ENCODE measurements at regions not wholly inside any gene's neighbourhood (a gene's known extent, or its start where the extent isn't known, plus 50 kb on each side); places are given as distances from the start of the nearest gene placed in this dataset.

- Histone ChIP-seq H3K9me3 (ENCODE audit: control insufficient read depth, insufficient read depth, low read depth, low read length) (no peaks in the 10 kb centered on the region), H2AFZ (ENCODE audit: low read length) (peak overlapping the region; percentile 78), H3K4me1 (ENCODE audit: control insufficient read depth, extremely low read depth, insufficient read depth, low read length) (no peaks in the 10 kb centered on the region), H4K20me1 (ENCODE audit: control insufficient read depth, extremely low read depth, insufficient read depth, low read length) (no peaks in the 10 kb centered on the region), H3K9ac (ENCODE audit: insufficient read depth, low read length) (peak overlapping the region; percentile 23), H3K79me2 (ENCODE audit: control insufficient read depth, insufficient read depth, low read length) (no peaks in the 10 kb centered on the region), H3K27ac (ENCODE audit: insufficient read depth, low read length) (no peak overlapping the region), H3K36me3 (ENCODE audit: control insufficient read depth, insufficient read depth, low read length) (no peaks in the 10 kb centered on the region), H3K4me3 (replicated peaks in 1 of 4; ENCODE audit: control extremely low read depth in 1 of 4, insufficient read depth in 1 of 4, low read depth in 3 of 4, low read length in 4 of 4) (peak overlapping the region; percentile 31 to 59 (median 38)), H3K27me3 (ENCODE audit: control insufficient read depth, insufficient read depth, low read length) (no peaks in the 10 kb centered on the region), H3K4me2 (ENCODE audit: extremely low read depth, insufficient read depth, low read length) (peak overlapping the region; percentile 94)
- DNase-seq (ENCODE audit: low read depth in 2 of 2), result peak; percentile 45 to 71
- TF ChIP-seq EZH2 (IDR thresholded peaks at IDR 0.05; ENCODE audit: low read length, missing control alignments), result no peak
- no peak for TF ChIP-seq CTCF (conservative IDR thresholded peaks at IDR 0.05 in 1 of 2, IDR thresholded peaks at IDR 0.05 in 1 of 2; ENCODE audit: low read depth in 1 of 2, low read length in 2 of 2)
These were observed 86.2 kb upstream of the PIAS1 start for GRCh38 chr15:67967871-67968431.

- no peaks in the 10 kb centered on the region for H3K27me3 ChIP-seq (ENCODE audit: control insufficient read depth, insufficient read depth, low read length)
- peak overlapping the region; percentile 57 for H2AFZ ChIP-seq (ENCODE audit: low read length)
- H3K4me1 ChIP-seq (ENCODE audit: control insufficient read depth, extremely low read depth, insufficient read depth, low read length), result no peaks in the 10 kb centered on the region
- H3K4me2 ChIP-seq (ENCODE audit: extremely low read depth, insufficient read depth, low read length), result peak overlapping the region; percentile 94
- TF ChIP-seq EZH2 (IDR thresholded peaks at IDR 0.05; ENCODE audit: low read length, missing control alignments), result no peak
- TF ChIP-seq CTCF (conservative IDR thresholded peaks at IDR 0.05 in 1 of 2, IDR thresholded peaks at IDR 0.05 in 1 of 2; ENCODE audit: low read depth in 1 of 2, low read length in 2 of 2), result no peak
- DNase-seq (ENCODE audit: low read depth in 2 of 2), result no peak
- no peaks in the 10 kb centered on the region for H3K9me3 ChIP-seq (ENCODE audit: control insufficient read depth, insufficient read depth, low read depth, low read length)
- no peak overlapping the region for H3K9ac ChIP-seq (ENCODE audit: insufficient read depth, low read length)
- H3K27ac ChIP-seq (ENCODE audit: insufficient read depth, low read length), result no peak overlapping the region
- no peaks in the 10 kb centered on the region for H4K20me1 ChIP-seq (ENCODE audit: control insufficient read depth, extremely low read depth, insufficient read depth, low read length)
- no peaks in the 10 kb centered on the region for H3K79me2 ChIP-seq (ENCODE audit: control insufficient read depth, insufficient read depth, low read length)
- peak overlapping the region in 3 of 4 experiments; percentile 31 to 59 (median 43) for H3K4me3 ChIP-seq (replicated peaks in 1 of 4; ENCODE audit: control extremely low read depth in 1 of 4, insufficient read depth in 1 of 4, low read depth in 3 of 4, low read length in 4 of 4)
- no peaks in the 10 kb centered on the region for H3K36me3 ChIP-seq (ENCODE audit: control insufficient read depth, insufficient read depth, low read length)
These were observed 85.6 kb upstream of the PIAS1 start for GRCh38 chr15:67968564-67968963.

- no peak overlapping the region for H2AFZ ChIP-seq (ENCODE audit: low read length)
- H3K27ac ChIP-seq (ENCODE audit: insufficient read depth, low read length), result no peak overlapping the region
- no peak overlapping the region for H3K4me2 ChIP-seq (ENCODE audit: extremely low read depth, insufficient read depth, low read length)
- H3K4me1 ChIP-seq (ENCODE audit: control insufficient read depth, extremely low read depth, insufficient read depth, low read length), result no peaks in the 10 kb centered on the region
- H3K9me3 ChIP-seq (ENCODE audit: control insufficient read depth, insufficient read depth, low read depth, low read length), result no peaks in the 10 kb centered on the region
- no peaks in the 10 kb centered on the region for H3K27me3 ChIP-seq (ENCODE audit: control insufficient read depth, insufficient read depth, low read length)
- H4K20me1 ChIP-seq (ENCODE audit: control insufficient read depth, extremely low read depth, insufficient read depth, low read length), result no peaks in the 10 kb centered on the region
- H3K79me2 ChIP-seq (ENCODE audit: control insufficient read depth, insufficient read depth, low read length), result no peaks in the 10 kb centered on the region
- TF ChIP-seq CTCF (conservative IDR thresholded peaks at IDR 0.05 in 1 of 2, IDR thresholded peaks at IDR 0.05 in 1 of 2; ENCODE audit: low read depth in 1 of 2, low read length in 2 of 2), result no peak
- no peak for TF ChIP-seq EZH2 (IDR thresholded peaks at IDR 0.05; ENCODE audit: low read length, missing control alignments)
- no peak overlapping the region for H3K4me3 ChIP-seq (replicated peaks in 1 of 4; ENCODE audit: control extremely low read depth in 1 of 4, insufficient read depth in 1 of 4, low read depth in 3 of 4, low read length in 4 of 4)
- DNase-seq (ENCODE audit: low read depth in 2 of 2), result no peak
- H3K9ac ChIP-seq (ENCODE audit: insufficient read depth, low read length), result no peak overlapping the region
- H3K36me3 ChIP-seq (ENCODE audit: control insufficient read depth, insufficient read depth, low read length), result no peaks in the 10 kb centered on the region
These were observed 85.1 kb upstream of the PIAS1 start for GRCh38 chr15:67968966-67969365.

Data from fibroblast of lung (primary cell).